ENCODE measurements at regions not wholly inside any gene's neighbourhood (a gene's known extent, or its start where the extent isn't known, plus 50 kb on each side); places are given as distances from the start of the nearest gene placed in this dataset.

DNA sequence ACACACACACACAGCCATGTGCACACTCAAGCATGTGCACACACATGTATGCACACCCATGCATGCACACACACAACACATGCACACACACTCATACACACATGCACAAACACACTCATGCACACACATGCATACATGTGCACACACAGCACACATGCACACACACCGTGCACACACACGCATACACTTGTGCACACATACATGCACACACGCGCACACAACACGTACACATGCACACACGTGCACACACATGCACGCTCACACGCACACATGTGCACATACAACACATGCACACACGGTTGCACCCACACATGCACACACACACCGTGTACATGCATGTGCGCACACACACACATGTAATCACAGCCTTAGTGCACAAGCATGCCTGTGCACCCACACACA, 230.4 kb upstream of the GSE1 start:
- H3K4me3 ChIP-seq (ENCODE audit: low read depth, low read length): no peak overlapping the region
- in situ Hi-C loops (cut with HindIII; ENCODE audit: low sequenced_read_pairs): no loop called here
- TF ChIP-seq, protein P1, sequence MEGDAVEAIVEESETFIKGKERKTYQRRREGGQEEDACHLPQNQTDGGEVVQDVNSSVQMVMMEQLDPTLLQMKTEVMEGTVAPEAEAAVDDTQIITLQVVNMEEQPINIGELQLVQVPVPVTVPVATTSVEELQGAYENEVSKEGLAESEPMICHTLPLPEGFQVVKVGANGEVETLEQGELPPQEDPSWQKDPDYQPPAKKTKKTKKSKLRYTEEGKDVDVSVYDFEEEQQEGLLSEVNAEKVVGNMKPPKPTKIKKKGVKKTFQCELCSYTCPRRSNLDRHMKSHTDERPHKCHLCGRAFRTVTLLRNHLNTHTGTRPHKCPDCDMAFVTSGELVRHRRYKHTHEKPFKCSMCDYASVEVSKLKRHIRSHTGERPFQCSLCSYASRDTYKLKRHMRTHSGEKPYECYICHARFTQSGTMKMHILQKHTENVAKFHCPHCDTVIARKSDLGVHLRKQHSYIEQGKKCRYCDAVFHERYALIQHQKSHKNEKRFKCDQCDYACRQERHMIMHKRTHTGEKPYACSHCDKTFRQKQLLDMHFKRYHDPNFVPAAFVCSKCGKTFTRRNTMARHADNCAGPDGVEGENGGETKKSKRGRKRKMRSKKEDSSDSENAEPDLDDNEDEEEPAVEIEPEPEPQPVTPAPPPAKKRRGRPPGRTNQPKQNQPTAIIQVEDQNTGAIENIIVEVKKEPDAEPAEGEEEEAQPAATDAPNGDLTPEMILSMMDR (IDR thresholded peaks at IDR 0.05; ENCODE audit: low read depth, low read length, missing control alignments): no peak
- no peak for DNase-seq (ENCODE audit: low read depth)

DNA sequence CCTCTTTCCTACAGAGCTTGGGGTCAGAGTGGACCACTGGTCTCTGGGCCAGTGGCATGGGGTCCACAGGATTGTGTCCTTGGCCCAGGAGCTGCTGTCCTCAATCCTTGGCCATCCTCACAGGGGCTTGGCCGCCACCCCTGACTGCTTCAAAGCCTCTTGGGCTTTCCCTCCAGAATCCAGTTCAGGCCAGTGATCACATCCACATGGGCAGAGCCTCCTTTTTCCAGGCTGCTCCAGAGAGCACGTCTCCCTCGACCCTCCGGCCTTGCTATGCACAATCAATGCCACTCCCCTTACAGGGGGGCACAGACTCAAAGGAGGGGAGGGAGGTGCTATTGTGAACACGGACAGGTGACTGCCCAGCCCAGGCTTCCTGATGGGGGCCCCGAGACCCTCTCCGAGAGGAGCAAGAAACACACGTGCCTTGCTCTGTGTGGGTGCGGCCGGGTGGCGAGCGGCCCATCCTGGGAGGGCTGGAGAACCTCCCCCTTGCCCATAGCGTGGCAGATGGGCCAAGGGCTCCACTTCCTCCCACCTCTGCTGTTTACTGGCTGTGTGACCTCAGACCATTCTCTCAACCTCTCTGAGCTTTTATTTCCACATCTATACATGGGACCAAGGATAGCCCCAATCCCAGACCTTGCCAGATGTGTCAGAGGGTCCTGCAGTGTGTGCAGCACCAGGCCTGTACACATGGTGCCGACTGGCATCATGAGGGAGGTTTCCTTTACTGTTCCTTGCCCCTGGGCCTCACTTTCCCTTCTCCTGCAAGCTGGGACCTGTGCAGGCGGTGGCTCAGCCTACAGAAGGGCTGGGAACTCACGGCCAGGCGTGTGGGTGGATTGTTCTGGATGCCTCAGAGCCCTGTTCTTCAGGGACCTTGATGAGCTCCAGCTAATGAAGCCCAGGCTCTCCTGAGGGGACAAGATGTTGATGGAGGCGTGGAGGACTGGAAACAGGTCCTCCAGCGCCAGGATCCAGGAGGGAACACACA, 229.0 kb upstream of the GSE1 start:
- in situ Hi-C loops (cut with HindIII; ENCODE audit: low sequenced_read_pairs): no loop called here
- DNase-seq (ENCODE audit: low read depth): no peak
- no peak overlapping the region for H3K4me3 ChIP-seq (ENCODE audit: low read depth, low read length)
- TF ChIP-seq, protein P1 (IDR thresholded peaks at IDR 0.05; ENCODE audit: low read depth, low read length, missing control alignments): no peak

DNA sequence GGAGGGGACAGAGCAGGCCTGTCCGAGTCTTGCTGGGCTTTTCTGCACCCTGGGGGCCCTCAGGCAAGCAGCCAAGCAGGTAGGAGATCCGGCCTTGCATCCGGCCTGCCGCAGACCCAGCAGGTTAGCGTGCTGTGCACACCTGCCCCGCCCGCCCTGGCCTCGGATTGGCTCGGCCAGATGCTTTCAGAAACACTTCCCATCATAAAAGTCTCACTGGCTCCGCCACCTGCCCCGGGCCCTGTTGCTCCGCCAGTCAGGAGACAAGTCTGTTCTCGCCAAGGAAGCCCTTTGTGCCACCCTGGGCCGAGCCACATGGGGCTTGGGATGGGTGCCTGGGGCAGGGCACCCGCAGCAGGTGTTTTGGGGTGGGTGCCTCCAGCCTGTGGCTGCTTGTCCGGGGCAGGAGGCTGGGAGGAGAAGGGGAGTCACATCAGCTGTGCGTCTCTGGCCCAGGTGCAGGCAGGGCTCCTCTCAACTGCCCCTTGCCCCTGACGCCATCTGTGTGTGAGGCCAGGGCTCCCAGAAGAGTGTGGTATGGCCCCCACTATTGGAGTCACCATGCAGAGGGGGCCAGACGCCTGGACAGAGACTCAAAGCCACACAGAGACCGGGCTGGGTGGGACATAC, 228.2 kb upstream of the GSE1 start:
- TF ChIP-seq, protein P1 (IDR thresholded peaks at IDR 0.05; ENCODE audit: low read depth, low read length, missing control alignments): no peak
- H3K4me3 ChIP-seq (ENCODE audit: low read depth, low read length): no peak overlapping the region
- DNase-seq (ENCODE audit: low read depth): no peak
- in situ Hi-C loops (cut with HindIII; ENCODE audit: low sequenced_read_pairs): no loop called here

DNA sequence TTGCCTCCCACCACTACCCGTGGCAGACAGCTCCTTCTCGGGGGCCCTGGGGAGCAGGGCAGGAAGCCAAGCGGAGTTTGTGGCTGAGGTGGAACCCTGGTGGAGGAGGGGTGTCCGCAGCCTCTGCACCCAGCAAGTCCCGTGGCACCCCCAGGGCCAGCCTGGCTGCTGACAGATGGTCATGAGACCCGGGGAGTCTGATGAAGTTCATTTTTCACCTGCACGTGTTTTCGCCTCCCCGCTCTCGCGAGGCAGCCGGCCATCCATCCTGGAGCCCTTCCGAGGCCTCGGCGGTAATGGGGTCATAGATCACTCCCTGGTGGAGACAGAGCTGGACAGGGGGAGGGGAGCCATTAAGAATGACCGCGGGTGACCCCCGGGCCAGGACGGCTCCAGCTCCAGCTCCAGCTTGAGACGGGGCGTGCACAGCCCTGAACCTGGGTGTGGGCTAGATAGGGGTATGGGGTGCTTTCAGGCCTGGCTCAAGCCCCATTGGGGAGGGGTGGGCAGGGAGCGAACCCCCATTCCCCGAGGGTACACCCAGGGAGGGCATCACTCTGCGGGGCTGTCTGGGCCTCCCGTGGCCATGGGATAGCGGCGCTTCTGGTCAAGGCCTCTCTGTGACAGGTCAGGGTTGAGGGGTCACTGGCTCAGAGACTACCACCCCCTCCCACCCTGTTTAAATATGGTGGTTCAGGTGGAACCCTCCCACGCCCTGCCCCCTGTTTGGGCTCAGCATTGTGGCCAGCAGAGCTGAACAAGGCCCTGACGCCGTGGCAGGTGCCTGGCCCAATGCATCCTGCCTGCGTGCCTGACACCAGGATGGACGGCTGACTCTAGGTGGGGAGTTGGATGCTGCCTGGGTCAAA, 227.4 kb upstream of the GSE1 start:
- H3K4me3 ChIP-seq (ENCODE audit: low read depth, low read length): no peak overlapping the region
- in situ Hi-C loops (cut with HindIII; ENCODE audit: low sequenced_read_pairs): no loop called here
- TF ChIP-seq, protein P1 (IDR thresholded peaks at IDR 0.05; ENCODE audit: low read depth, low read length, missing control alignments): no peak
- no peak for DNase-seq (ENCODE audit: low read depth)

DNA sequence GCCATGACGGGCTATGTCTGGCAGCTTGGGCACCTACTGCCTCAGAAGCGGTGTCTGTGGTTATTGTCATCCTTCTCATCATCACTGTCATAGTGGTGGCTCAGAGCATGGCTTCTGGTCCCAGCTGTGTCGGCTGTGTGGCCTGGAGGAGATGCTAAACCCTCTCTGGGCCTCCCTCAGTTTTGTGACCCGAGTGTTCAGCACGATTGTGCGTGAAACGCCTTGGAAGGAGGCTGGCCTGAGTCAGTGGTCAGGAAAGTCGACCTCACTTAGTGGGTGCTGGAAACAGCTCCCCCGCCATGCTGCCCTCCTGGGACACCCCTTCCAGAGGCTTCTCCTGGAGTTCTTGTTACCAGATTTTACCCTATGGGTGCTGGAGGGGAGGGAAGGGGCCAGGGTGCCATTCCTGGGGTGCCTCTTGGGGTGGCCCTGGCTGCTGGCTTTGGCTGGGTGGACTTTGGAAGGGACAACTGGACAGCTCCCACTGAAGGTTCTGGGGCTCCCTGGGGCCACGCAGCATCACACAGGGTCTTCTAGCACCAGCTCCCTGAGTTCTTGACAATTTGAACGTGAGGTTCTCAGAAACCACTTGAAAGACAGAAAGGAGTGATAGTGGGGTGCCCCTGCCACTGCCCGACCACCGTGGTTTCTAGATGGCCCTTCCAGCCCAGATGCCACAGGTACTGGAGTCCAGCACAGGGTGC, 226.5 kb upstream of the GSE1 start:
- no peak overlapping the region for H3K4me3 ChIP-seq (ENCODE audit: low read depth, low read length)
- in situ Hi-C loops (cut with HindIII; ENCODE audit: low sequenced_read_pairs): no loop called here
- no peak for DNase-seq (ENCODE audit: low read depth)
- TF ChIP-seq, protein P1 (IDR thresholded peaks at IDR 0.05; ENCODE audit: low read depth, low read length, missing control alignments): no peak

DNA sequence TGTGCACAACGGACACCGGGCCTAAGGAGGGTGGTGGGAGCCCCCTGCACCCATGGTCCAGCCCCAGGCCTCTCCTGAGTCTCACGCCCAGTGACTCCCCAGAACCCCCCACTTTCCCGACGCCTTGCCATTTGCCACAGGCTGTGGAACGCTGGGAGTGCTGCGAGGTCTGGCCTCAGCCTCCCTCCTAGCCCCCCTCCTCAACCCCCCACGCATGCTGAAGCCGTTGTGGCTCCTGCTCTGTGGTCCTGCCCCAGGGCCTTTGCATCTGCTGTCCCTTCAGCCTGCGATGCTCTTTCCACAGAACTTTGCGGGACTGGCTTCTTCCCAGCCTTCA, 226.0 kb upstream of the GSE1 start:
- TF ChIP-seq, protein P1 (IDR thresholded peaks at IDR 0.05; ENCODE audit: low read depth, low read length, missing control alignments): no peak
- no peak overlapping the region for H3K4me3 ChIP-seq (ENCODE audit: low read depth, low read length)
- DNase-seq (ENCODE audit: low read depth): no peak
- in situ Hi-C loops (cut with HindIII; ENCODE audit: low sequenced_read_pairs): no loop called here
